Globus pallidus (tissue), 1 donor: ENCODE measurements at regions not wholly inside any gene's neighbourhood (a gene's known extent, or its start where the extent isn't known, plus 50 kb on each side); places are given as distances from the start of the nearest gene placed in this dataset.

Experiments used
- DNase-seq: peaks from one replicate; pipeline ENCODE4 v3.0.0-alpha.2; 2015; ENCODE audit warnings: low spot score

GRCh38 chr1:59124166-59124565 lies 172.7 kb upstream of the FGGY start:
- DNase-seq = no peak

- no peak for DNase-seq
Observed at GRCh38 chr1:59125154-59125553, 171.7 kb upstream of the FGGY start.

- DNase-seq = no peak
Observed at GRCh38 chr1:59125676-59126320, 171.1 kb upstream of the FGGY start.

GRCh38 chr1:59126366-59126765 lies 170.5 kb upstream of the FGGY start:
- DNase-seq = no peak

GRCh38 chr1:59128239-59128736 lies 168.6 kb upstream of the FGGY start:
- DNase-seq = no peak

- no peak for DNase-seq
Observed at GRCh38 chr1:59128784-59129227, 168.1 kb upstream of the FGGY start.

GRCh38 chr1:59132295-59132694 lies 164.6 kb upstream of the FGGY start:
- DNase-seq = no peak

GRCh38 chr1:59133997-59134396 lies 162.9 kb upstream of the FGGY start:
- DNase-seq = no peak

- no peak for DNase-seq
Observed at GRCh38 chr1:59135761-59136255, 161.1 kb upstream of the FGGY start.

- DNase-seq = no peak
Observed at GRCh38 chr1:59136541-59137275, 160.2 kb upstream of the FGGY start.

- DNase-seq = no peak
Observed at GRCh38 chr1:59137276-59137615, 159.6 kb upstream of the FGGY start.

- no peak for DNase-seq
Observed at GRCh38 chr1:59137968-59138367, 158.9 kb upstream of the FGGY start.

- DNase-seq = peak; percentile 48
Observed at GRCh38 chr1:59138402-59138801, 158.5 kb upstream of the FGGY start.

GRCh38 chr1:59139396-59139795 lies 157.5 kb upstream of the FGGY start:
- DNase-seq = no peak

- DNase-seq = no peak
Observed at GRCh38 chr1:59141267-59141863, 155.5 kb upstream of the FGGY start.

- DNase-seq = no peak
Observed at GRCh38 chr1:59142311-59143132, 154.4 kb upstream of the FGGY start.

GRCh38 chr1:59143133-59143487 lies 153.8 kb upstream of the FGGY start:
- no peak for DNase-seq

- DNase-seq = no peak
Observed at GRCh38 chr1:59143811-59144210, 153.1 kb upstream of the FGGY start.

GRCh38 chr1:59144959-59145358 lies 151.9 kb upstream of the FGGY start:
- DNase-seq = no peak

- no peak for DNase-seq
Observed at GRCh38 chr1:59146056-59146455, 150.8 kb upstream of the FGGY start.

GRCh38 chr1:59146651-59147358 lies 150.1 kb upstream of the FGGY start:
- no peak for DNase-seq

- DNase-seq = no peak
Observed at GRCh38 chr1:59149435-59149834, 147.5 kb upstream of the FGGY start.
